HEK293T (cell line): ENCODE measurements at regions not wholly inside any gene's neighbourhood (a gene's known extent, or its start where the extent isn't known, plus 50 kb on each side); places are given as distances from the start of the nearest gene placed in this dataset.

Experiments
- FOXM1 ChIP-seq: fragments of 450-650 bp; IDR thresholded peaks from 2 replicates; pipeline ENCODE4 v1.6.1; 2017; ENCODE audit warnings: mild to moderate bottlenecking, borderline replicate concordance
- HDGF ChIP-seq: fragments of 450-650 bp; IDR thresholded peaks from 2 replicates; pipeline ENCODE4 v1.6.1; 2017; ENCODE audit warnings: antibody characterized with exemption, borderline replicate concordance
- L3MBTL2 ChIP-seq: fragments of 450-650 bp; conservative IDR thresholded peaks from 2 replicates; pipeline ENCODE4 v1.6.1; 2016; ENCODE audit warnings: mild to moderate bottlenecking
- LEF1 ChIP-seq: fragments of 450-650 bp; IDR thresholded peaks from 2 replicates; pipeline ENCODE4 v1.6.1; 2017; ENCODE audit warnings: mild to moderate bottlenecking, borderline replicate concordance
- SP1 ChIP-seq: fragments of 450-650 bp; IDR thresholded peaks from 2 replicates; pipeline ENCODE4 v1.6.1; 2017

DNA sequence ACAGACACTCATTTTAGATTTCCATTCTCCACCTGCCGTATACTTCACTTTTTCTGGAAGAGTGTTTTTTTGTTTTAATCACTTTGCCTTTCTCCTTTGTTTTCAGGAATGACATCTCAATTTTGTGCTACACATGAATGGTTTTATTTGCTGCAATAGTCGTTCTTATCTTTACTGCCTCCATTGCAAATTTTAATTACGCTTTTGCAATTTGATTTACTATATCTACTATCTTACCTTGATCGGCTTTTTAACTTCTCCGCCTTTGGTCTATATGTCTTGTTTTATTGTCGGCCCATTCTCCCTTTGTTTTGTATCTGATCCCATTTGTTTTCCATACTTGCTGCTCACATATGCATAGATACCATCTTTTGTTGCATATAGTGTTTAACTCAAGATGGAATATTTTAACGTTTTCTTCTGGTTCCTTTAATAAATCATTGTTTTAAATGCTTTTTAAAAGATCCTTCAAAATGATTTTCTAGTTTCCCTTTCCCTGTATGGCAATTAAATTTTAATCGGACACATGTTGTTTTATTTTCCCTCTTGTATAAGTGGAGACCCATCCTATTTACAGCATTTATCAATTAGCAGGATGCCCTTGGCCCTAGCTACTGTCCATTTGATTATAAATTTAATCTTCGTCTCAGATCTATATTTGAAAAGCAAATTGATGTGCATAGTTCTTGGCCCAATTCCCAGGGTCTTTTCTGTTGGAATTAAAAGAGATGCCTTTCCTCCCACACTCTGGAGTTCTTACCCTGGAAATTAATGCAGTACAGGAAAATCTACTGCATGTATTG, 97.2 kb upstream of the CNTN4 start:
- TF ChIP-seq SP1 = no peak
- TF ChIP-seq LEF1 = no peak
- no peak for TF ChIP-seq HDGF
- no peak for TF ChIP-seq FOXM1
- no peak for TF ChIP-seq L3MBTL2
